Effector memory CD8-positive, alpha-beta T cell (primary cell): ENCODE measurements at regions not wholly inside any gene's neighbourhood (a gene's known extent, or its start where the extent isn't known, plus 50 kb on each side); places are given as distances from the start of the nearest gene placed in this dataset.

Source experiments
- ATAC-seq: fragments of 150-1000 bp; cut with Tn5 transposase; replicated peaks from 2 replicates; pipeline ENCODE4 v1.10.0; 2021; ENCODE audit warnings: mild to moderate bottlenecking, moderate library complexity
- DNase-seq, 3 experiments: peaks; one replicate each; pipeline ENCODE4 v3.0.0; 2021
- H3K27ac Mint-ChIP-seq, 2 donors: one replicate each; pipeline ENCODE4 v1.8.0; 2022; ENCODE audit warnings: mild to moderate bottlenecking in 2 of 2, mixed read lengths in 2 of 2, moderate library complexity in 2 of 2
- H3K27me3 Mint-ChIP-seq, 2 donors: one replicate each; pipeline ENCODE4 v1.8.0; 2022; ENCODE audit warnings: mixed read lengths in 2 of 2
- H3K36me3 Mint-ChIP-seq: one replicate; pipeline ENCODE4 v1.8.0; 2022; ENCODE audit warnings: mild to moderate bottlenecking, moderate library complexity, mixed read lengths; ENCODE audit not compliant: insufficient read depth
- H3K4me1 Mint-ChIP-seq, 2 donors: one replicate each; pipeline ENCODE4 v1.8.0; 2022; ENCODE audit warnings: low read depth in 2 of 2, mixed read lengths in 2 of 2
- H3K4me3 Mint-ChIP-seq, 2 donors: one replicate each; pipeline ENCODE4 v1.8.0; 2022; ENCODE audit warnings: mild to moderate bottlenecking in 2 of 2, mixed read lengths in 2 of 2, moderate library complexity in 2 of 2
- H3K9me3 Mint-ChIP-seq, 2 donors: one replicate each; pipeline ENCODE4 v1.8.0; 2022; ENCODE audit warnings: mixed read lengths in 2 of 2

GRCh38 chr3:150177673-150178381, 207.1 kb upstream of the PFN2 start:
- Mint-ChIP-seq H3K36me3 (no peaks in the 10 kb centered on the region), H3K27me3 (peaks cover 26 to 34% of the 10 kb centered on the region in 2 donors), H3K4me3 (no peak overlapping the region), H3K4me1 (no peaks in the 10 kb centered on the region), H3K27ac (no peak overlapping the region), H3K9me3 (no peaks in the 10 kb centered on the region)
- no peak for ATAC-seq
- no peak for DNase-seq

GRCh38 chr3:150174179-150174578, 203.5 kb upstream of the PFN2 start:
- DNase-seq (no peak), ATAC-seq (no peak)
- Mint-ChIP-seq H3K36me3 (no peaks in the 10 kb centered on the region), H3K4me3 (no peak overlapping the region), H3K9me3 (no peaks in the 10 kb centered on the region), H3K4me1 (no peaks in the 10 kb centered on the region), H3K27me3 (peaks cover 20 to 27% of the 10 kb centered on the region in 2 donors), H3K27ac (no peak overlapping the region)

DNA sequence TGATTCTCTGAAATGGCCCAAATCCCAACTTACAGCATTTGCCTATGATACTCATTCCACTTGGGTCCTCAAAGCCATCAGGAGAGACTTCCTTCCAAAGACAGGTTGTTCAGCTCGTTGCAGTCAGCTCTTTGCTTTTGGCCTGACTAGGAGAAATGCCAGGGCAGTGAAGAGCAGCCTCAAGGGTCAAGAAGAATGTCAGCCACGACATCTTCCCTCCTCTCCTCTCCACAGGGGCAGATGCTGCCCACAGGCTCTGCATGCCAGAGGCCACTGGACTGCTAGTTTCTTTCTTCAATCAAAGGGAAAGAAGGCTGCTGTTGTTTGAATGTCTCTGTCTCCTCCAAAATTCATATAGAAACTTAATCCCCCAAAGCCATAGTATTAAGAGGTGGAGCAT, 201.7 kb upstream of the PFN2 start:
- H3K27me3 Mint-ChIP-seq, result peaks cover 19 to 27% of the 10 kb centered on the region in 2 donors
- H3K36me3 Mint-ChIP-seq, result no peaks in the 10 kb centered on the region
- no peaks in the 10 kb centered on the region for H3K4me1 Mint-ChIP-seq
- ATAC-seq, result no peak
- H3K27ac Mint-ChIP-seq, result no peak overlapping the region
- DNase-seq, result no peak
- no peaks in the 10 kb centered on the region for H3K9me3 Mint-ChIP-seq
- H3K4me3 Mint-ChIP-seq, result no peak overlapping the region

- peaks cover 20 to 33% of the 10 kb centered on the region in 2 donors for H3K27me3 Mint-ChIP-seq
- no peak overlapping the region for H3K27ac Mint-ChIP-seq
- H3K9me3 Mint-ChIP-seq, result no peaks in the 10 kb centered on the region
- no peak overlapping the region for H3K4me3 Mint-ChIP-seq
- ATAC-seq (no peak), DNase-seq (no peak)
- H3K4me1 Mint-ChIP-seq, result no peaks in the 10 kb centered on the region
- no peaks in the 10 kb centered on the region for H3K36me3 Mint-ChIP-seq
Measured at GRCh38 chr3:150170852-150171520, 200.3 kb upstream of the PFN2 start.

- no peaks in the 10 kb centered on the region for H3K9me3 Mint-ChIP-seq
- ATAC-seq (no peak), DNase-seq (no peak)
- no peak overlapping the region for H3K4me3 Mint-ChIP-seq
- peaks cover 15 to 32% of the 10 kb centered on the region in 2 donors for H3K27me3 Mint-ChIP-seq
- no peaks in the 10 kb centered on the region for H3K4me1 Mint-ChIP-seq
- H3K36me3 Mint-ChIP-seq, result no peaks in the 10 kb centered on the region
- H3K27ac Mint-ChIP-seq, result no peak overlapping the region
Measured at GRCh38 chr3:150169330-150169940, 198.7 kb upstream of the PFN2 start.

DNA sequence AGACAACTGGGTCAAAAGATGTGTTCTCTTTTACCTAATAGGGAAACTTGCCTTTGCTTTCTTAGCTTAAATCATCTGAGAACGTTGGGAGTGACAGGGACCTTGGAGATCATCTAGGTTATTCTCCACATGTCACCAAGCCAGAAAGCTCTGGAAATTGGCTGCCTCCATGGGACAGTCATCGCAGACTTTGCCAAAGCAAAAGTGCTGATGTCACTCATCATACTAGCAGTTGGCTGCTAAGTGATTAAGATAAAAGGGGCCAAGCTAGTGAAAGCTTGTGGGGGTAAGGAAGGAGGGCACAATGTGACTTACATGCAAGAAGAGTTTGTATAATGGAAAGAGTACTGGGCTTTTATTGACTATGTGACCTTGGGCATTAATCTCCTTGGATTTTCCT, 198.0 kb upstream of the PFN2 start:
- DNase-seq (no peak), ATAC-seq (no peak)
- no peaks in the 10 kb centered on the region for H3K9me3 Mint-ChIP-seq
- no peak overlapping the region for H3K4me3 Mint-ChIP-seq
- H3K36me3 Mint-ChIP-seq, result no peaks in the 10 kb centered on the region
- no peaks in the 10 kb centered on the region for H3K4me1 Mint-ChIP-seq
- H3K27me3 Mint-ChIP-seq, result peaks cover 11 to 30% of the 10 kb centered on the region in 2 donors
- H3K27ac Mint-ChIP-seq, result no peak overlapping the region

DNA sequence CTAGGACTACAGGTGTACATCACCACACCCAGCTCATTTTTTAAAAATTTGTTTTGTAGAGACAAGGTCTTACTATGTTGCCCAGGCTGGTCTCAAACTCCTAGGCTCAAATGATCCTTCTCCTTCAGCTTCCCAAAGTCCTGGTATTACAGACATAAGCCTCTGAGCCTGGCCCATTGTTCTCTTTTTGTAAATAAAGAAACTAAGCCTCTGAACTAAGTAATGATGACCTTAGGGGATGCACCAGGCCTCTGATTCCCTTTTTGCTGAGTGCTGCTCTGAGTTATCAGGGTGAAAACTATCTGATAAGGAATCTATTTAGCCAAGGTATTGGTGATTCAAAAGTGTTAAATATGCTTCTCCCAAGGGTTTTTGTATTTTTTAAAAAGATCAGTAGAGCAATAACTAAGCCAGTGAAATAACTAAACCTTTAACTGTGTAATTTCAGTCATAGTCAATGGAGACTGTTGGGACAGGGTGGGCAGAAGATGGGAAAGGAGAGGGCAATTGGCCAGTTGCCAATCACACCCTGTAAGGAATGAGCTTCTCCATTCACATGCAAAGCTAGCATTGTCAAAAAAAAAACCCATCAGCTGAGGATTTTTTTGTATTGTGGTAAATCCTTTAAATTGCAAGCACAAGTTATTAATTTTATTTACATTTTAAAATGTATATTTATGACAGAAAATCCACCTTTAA, 194.8 kb upstream of the PFN2 start:
- Mint-ChIP-seq H3K27me3 (peaks cover 14 to 17% of the 10 kb centered on the region in 2 donors), H3K4me1 (no peaks in the 10 kb centered on the region), H3K36me3 (no peaks in the 10 kb centered on the region), H3K9me3 (no peaks in the 10 kb centered on the region), H3K4me3 (no peak overlapping the region), H3K27ac (no peak overlapping the region)
- DNase-seq, result no peak
- ATAC-seq, result no peak

DNA sequence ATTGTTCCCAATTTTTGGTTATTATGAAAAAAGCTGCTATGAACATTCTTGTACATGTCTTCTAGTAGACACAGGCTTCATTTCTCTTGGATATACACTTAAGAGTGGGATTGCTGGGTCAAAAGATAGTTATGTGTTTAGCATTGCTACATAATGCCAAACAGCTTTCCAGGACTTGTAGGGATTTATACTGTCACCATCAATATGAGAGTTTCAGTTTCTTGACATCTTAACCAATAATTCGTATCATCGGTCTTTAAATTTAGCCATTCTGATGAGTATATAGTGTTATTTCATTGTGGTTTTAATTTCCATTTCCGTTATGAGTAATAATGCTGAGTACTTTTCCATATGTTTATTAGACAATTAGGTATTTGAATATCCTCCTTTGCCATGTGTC, 190.3 kb upstream of the PFN2 start:
- Mint-ChIP-seq H3K9me3 (no peaks in the 10 kb centered on the region), H3K27ac (no peak overlapping the region), H3K36me3 (no peaks in the 10 kb centered on the region), H3K27me3 (peaks cover 20 to 24% of the 10 kb centered on the region in 2 donors), H3K4me3 (no peak overlapping the region), H3K4me1 (no peaks in the 10 kb centered on the region)
- ATAC-seq, result no peak
- DNase-seq, result no peak

DNA sequence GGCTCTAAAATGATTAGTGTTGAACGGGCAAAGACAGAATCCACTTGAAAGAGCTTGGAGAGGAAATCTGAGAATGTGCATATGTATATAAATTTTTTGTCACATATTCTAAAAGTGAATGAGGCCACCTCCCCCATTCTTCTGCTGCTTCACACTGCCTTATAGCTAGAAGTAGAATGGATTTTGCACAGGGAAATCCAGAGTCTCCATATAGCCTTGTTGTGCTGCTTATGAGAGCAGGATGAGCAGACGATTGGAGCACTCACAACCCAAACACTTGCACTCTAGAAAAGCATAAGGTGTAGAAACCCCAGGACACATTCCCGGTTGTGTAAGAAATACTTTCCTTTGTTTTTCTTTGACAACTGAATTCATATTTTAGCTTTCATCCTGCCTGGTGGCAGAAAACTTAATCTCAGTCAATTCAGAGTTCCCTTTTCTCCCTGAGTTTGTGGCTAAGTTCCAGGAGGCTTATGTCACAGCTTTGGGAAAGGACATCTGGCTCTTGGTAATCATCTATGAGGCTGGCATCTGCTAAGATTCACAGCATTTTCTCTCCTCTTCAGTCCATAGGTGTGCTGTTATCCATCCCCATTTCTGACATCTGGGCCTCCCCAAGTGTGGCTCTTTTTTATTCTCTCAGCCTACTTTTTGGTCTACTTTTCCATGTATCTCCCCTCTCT, 188.4 kb upstream of the PFN2 start:
- Mint-ChIP-seq H3K36me3 (no peaks in the 10 kb centered on the region), H3K27ac (no peak overlapping the region), H3K4me3 (no peak overlapping the region), H3K9me3 (no peaks in the 10 kb centered on the region), H3K27me3 (peaks cover 14 to 15% of the 10 kb centered on the region in 2 donors), H3K4me1 (no peaks in the 10 kb centered on the region)
- DNase-seq (no peak), ATAC-seq (no peak)

DNA sequence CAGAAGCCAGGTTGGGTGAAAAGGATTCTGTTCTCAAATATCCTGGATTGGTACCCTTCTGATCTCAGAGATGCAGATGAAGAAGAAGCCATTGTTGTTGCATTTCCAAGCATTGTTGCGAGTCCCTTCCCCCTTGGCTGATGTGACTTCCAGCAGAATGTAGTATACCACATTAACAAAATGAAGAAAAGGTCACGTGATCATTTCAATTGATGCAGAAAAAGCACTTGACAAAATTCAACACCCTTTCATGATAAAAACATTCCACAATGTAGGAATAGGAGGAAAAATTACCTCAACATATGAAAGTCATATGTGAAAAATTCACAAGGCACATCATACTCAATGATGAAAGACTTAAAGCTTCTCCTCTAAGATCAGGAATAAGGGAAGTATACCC, 181.9 kb upstream of the PFN2 start:
- no peak for ATAC-seq
- peaks cover 23 to 38% of the 10 kb centered on the region in 2 donors for H3K27me3 Mint-ChIP-seq

DNA sequence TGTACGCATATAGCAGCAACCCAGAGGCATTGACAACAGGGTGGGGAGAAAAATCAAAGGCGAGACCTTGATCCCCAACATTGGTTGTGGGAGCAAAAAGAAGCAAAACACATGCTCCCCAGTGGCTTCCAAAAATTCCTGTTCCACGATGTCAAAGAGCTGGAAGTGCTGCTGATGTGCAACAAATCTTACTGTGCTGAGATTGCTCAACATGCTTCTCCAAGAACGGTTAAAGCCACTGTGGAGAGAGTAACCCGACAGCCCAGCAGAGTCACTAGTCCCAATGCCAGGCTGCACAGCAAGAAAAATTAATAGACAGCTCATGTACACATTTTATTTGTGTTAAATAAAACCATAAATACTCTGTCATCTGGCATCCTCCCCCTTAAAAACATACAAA, 179.9 kb upstream of the PFN2 start:
- H3K27me3 Mint-ChIP-seq, result peaks cover 27 to 53% of the 10 kb centered on the region in 2 donors
- no peaks in the 10 kb centered on the region for H3K36me3 Mint-ChIP-seq
- DNase-seq (no peak), ATAC-seq (no peak)
- H3K9me3 Mint-ChIP-seq, result no peaks in the 10 kb centered on the region
- no peak overlapping the region for H3K4me3 Mint-ChIP-seq
- no peaks in the 10 kb centered on the region for H3K4me1 Mint-ChIP-seq
- no peak overlapping the region for H3K27ac Mint-ChIP-seq

More for the DNA sequence above, 181.9 kb upstream of the PFN2 start:
- no peak for DNase-seq
- Mint-ChIP-seq H3K9me3 (no peaks in the 10 kb centered on the region), H3K36me3 (no peaks in the 10 kb centered on the region), H3K27ac (no peak overlapping the region), H3K4me3 (no peak overlapping the region), H3K4me1 (no peaks in the 10 kb centered on the region)

DNA sequence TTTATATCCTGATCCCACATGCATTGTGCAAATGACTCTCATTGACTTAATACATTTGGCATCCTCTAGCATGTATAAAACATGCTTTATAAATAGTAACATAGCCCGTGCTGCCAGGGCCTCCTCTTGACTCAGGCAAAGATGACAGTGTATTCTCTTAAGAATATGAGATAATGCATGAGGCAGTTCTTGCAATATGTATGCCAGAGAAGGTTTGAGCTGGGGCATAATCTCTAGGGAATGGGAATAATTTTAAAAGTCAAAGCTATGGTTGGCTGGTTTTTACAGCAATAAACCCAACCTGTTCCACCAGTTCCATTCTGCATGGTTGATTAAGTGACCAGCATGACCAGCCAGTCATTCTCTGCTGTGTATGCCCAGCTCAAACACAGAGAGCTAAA, 179.0 kb upstream of the PFN2 start:
- Mint-ChIP-seq H3K9me3 (no peaks in the 10 kb centered on the region), H3K27ac (no peak overlapping the region), H3K27me3 (peaks cover 30 to 53% of the 10 kb centered on the region in 2 donors), H3K4me1 (no peaks in the 10 kb centered on the region), H3K4me3 (no peak overlapping the region), H3K36me3 (no peaks in the 10 kb centered on the region)
- ATAC-seq, result no peak
- DNase-seq, result no peak

DNA sequence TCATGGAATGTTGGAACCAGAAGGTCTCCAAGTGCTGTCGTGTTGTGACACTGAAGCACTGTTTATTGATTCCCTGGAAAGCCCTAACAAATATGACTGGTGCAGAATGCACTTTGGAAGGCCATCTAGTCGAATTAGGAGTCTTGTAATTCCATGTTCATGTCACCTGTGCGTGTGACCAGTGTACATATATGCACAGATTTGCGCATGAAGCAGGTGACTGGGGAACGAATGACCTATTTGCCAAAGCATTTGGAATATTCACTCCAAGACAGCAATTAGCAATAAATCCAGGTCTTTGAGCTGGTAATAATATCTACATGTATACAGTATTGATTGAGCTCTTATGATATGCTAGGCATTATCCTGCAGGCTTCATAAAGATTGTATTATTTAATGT, 177.5 kb upstream of the PFN2 start:
- no peaks in the 10 kb centered on the region for H3K4me1 Mint-ChIP-seq
- DNase-seq, result no peak
- ATAC-seq, result no peak
- no peaks in the 10 kb centered on the region for H3K36me3 Mint-ChIP-seq
- H3K4me3 Mint-ChIP-seq, result no peak overlapping the region
- H3K27me3 Mint-ChIP-seq, result peaks cover 37 to 48% of the 10 kb centered on the region in 2 donors
- no peak overlapping the region for H3K27ac Mint-ChIP-seq
- no peaks in the 10 kb centered on the region for H3K9me3 Mint-ChIP-seq
